Small intestine (tissue), 7 donors: ENCODE measurements at regions not wholly inside any gene's neighbourhood (a gene's known extent, or its start where the extent isn't known, plus 50 kb on each side); places are given as distances from the start of the nearest gene placed in this dataset.
"Not testable (repeated sequence)": the region's sequence is repeated elsewhere in the genome, so short reads cannot be mapped to it uniquely, and the experiment has no call there.

Experiments
- DNase-seq, 2 donors: peaks; one replicate each; pipeline versions ENCODE4 v3.0.0 to v3.0.0-alpha.2; 2013
- FAIRE-seq: peaks from 2 replicates; lab custom pipeline; 2012; peaks lifted over from hg19 to GRCh38; lab: Jason Lieb, UNC
- H3K27ac ChIP-seq, 3 donors: one replicate each; pipeline ENCODE4 v1.5.1; 2013; ENCODE audit warnings: low read length in 2 of 3, mild to moderate bottlenecking in 2 of 3, control low read depth in 1 of 3, inconsistent platforms in 1 of 3, low read depth in 1 of 3, moderate library complexity in 1 of 3
- H3K27me3 ChIP-seq, 3 donors: one replicate each; pipeline ENCODE4 v1.6.1; 2013; ENCODE audit warnings: low read length in 3 of 3, inconsistent platforms in 1 of 3; ENCODE audit not compliant: control insufficient read depth in 3 of 3, insufficient read depth in 3 of 3
- H3K36me3 ChIP-seq, 3 donors: one replicate each; pipeline ENCODE4 v1.6.1; 2013; ENCODE audit warnings: low read length in 3 of 3, inconsistent platforms in 1 of 3, low read depth in 1 of 3, mild to moderate bottlenecking in 1 of 3, moderate library complexity in 1 of 3; ENCODE audit not compliant: control insufficient read depth in 3 of 3, insufficient read depth in 2 of 3
- H3K4me1 ChIP-seq, 3 donors: one replicate each; pipeline ENCODE4 v1.6.1; 2013; ENCODE audit warnings: low read length in 2 of 3, inconsistent platforms in 1 of 3, low read depth in 1 of 3, mild to moderate bottlenecking in 1 of 3, moderate library complexity in 1 of 3; ENCODE audit not compliant: control insufficient read depth in 3 of 3, insufficient read depth in 2 of 3
- H3K4me3 ChIP-seq, 3 donors: one replicate each; pipeline ENCODE4 v1.5.1; 2013; ENCODE audit warnings: low read length in 3 of 3, control low read depth in 1 of 3, inconsistent platforms in 1 of 3, low read depth in 1 of 3, mild to moderate bottlenecking in 1 of 3, moderate library complexity in 1 of 3
- H3K9me3 ChIP-seq, 2 donors: one replicate each; pipeline ENCODE4 v1.6.1; 2013; ENCODE audit warnings: low read depth in 1 of 2, low read length in 1 of 2; ENCODE audit not compliant: control insufficient read depth in 2 of 2, insufficient read depth in 1 of 2
- WGBS, 3 donors: extraction: QIAGEN DNeasy Blood & Tissue Kit; methylation state at CpG; one replicate each; pipeline ENCODE4 v1.1.7; 2013; 5-methylcytosine and 5-hydroxymethylcytosine counted together
- donor health status: healthy with polysubstance abuse.
- donor health status: control.
- donor health status: control.
- donor health status: Bipolar disorder and iron deficiency.
- donor health status: healthy.

DNA sequence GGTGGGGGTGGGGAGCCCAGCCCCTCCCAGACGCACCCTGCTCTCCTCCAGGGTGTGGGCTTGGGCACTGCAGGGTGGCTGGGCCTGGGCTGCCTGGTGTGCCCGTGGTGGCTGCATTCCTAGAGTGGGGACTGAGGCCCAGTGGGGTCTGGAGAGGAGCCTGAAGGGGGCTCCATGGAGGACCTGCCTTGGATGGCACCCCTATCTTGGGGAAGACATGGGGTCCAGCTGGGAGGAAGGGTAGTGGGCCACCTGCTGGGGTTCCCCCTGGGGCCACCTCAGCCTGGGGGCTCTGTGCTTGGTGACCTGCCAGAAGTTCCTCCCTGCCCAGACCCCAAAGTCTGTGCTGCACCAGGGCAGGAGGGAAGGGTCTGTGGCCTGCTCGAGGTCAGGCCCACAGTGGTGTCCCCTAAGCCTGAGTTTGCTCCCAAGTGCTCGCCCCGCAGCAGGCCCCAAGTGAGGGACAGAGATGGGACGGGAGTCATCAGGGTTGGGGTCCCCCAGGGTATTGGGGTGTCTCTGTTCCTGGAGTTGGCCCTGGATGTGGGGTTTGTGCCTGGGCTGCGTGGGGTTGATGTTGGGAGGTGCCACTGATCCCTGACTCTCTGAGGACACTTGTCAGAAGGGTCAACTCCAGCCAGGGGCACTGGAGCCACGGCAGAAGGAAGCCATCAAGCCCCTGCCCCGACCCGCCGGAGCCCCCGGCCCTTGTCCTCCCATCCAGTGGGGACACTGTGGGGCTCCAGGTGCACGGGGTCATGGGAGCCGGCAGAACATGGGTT lies 382.9 kb downstream of the TMEM121 start:
- FAIRE-seq: no peak
- Histone ChIP-seq H3K4me1 (no peaks in the 10 kb centered on the region), H3K36me3 (no peaks in the 10 kb centered on the region), H3K4me3 (no peak overlapping the region), H3K27me3 (no peaks in the 10 kb centered on the region), H3K9me3 (peaks cover 0 to 47% of the 10 kb centered on the region in 2 donors), H3K27ac (no peak overlapping the region)
- DNase-seq: no peak
- WGBS, 3 donors: 73 to 76% (median 76%) methylated on average over 14 of the region's 14 CpGs

DNA sequence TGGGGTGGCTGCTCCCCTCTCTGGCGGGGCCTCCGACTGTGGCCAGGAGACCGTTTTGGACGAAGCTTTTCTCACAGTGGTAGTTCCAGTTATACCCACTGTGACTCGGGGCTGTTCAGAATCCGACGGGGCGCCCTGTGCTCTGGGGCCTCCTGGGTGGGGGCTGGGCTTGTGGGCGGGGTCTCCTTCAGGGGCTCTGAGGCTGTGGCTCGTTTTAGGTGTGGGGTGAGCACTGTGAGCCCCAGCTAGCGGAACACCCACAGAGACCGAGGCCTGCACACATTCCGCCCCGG lies 383.4 kb downstream of the TMEM121 start:
- not testable (repeated sequence) for H3K36me3 ChIP-seq, H3K27ac ChIP-seq, H3K4me1 ChIP-seq, FAIRE-seq, H3K27me3 ChIP-seq, DNase-seq, H3K4me3 ChIP-seq
- H3K9me3 ChIP-seq: peaks cover 0 to 50% of the 10 kb centered on the region in 2 donors
- 71 to 86% (median 83%) methylated on average over 13 to 14 of the region's 14 CpGs for WGBS, 3 donors

DNA sequence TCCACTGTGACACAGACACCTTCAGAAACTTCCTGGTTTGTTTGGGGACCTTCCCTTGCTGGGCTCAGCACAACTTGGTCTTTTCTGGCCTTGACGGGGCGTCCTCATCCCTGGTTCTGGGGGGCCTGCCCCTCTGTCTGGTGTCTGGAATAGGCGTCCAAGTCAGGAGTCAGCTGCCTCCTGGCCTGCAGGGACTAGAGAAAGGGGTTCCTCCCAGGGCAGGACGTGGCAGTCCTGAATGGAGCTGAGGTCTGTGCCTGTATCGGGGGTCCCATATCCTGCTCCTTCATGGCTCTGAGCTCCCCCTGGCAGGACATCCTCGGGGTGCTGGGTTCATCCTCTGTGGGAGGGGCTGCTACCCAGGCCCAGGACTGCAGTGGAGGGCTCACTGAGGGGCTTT lies 384.0 kb downstream of the TMEM121 start:
- H3K27ac ChIP-seq: no peak overlapping the region
- WGBS, 3 donors: 58 to 73% (median 71%) methylated on average over 6 of the region's 6 CpGs
- no peak for FAIRE-seq
- DNase-seq: no peak
- H3K4me3 ChIP-seq: no peak overlapping the region
- H3K9me3 ChIP-seq: peaks cover 0 to 47% of the 10 kb centered on the region in 2 donors
- H3K27me3 ChIP-seq: no peaks in the 10 kb centered on the region
- no peaks in the 10 kb centered on the region for H3K36me3 ChIP-seq
- H3K4me1 ChIP-seq: no peaks in the 10 kb centered on the region

DNA sequence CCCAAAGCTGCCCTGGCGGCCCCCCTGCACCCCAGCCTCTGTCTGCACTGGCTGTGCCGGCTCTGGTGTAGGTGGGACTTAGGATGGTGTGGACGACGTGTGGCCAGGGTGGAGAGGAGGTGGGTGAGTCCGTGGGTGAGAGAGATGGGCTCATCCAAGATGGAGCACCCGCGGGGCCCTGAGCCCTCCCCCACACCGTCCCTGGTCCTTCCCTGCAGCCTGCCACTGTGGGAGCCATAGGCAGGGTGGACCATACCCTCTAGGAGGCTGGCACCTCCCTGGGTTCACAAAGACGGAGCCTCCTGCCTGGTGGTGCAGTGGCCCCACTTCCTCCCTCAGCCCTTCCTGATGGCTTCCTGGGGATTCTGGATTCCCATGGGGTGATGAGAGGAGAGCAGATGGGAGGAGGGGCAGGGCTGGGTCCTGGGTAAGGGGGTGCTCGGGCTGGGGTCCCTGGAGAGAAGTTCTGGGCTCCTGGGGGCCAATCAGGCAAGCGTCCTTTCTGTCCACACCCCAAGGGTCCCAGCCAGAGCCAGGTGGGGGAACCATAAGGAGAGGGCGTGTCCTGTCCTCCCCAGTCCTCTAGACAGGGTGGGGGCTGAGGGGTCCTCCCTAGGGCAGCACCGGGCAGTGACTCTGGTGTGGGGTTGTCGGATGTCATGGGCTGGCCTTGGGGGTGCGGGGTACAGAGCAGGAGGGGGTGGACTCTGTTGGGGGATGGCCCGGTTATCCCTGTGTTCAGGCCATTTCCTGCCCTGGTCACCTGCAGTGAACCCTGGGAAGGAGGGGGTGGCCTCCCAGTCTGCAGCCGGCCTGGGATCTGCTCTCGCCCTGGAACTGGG lies 384.8 kb downstream of the TMEM121 start:
- H3K9me3 ChIP-seq: peaks cover 0 to 48% of the 10 kb centered on the region in 2 donors

DNA sequence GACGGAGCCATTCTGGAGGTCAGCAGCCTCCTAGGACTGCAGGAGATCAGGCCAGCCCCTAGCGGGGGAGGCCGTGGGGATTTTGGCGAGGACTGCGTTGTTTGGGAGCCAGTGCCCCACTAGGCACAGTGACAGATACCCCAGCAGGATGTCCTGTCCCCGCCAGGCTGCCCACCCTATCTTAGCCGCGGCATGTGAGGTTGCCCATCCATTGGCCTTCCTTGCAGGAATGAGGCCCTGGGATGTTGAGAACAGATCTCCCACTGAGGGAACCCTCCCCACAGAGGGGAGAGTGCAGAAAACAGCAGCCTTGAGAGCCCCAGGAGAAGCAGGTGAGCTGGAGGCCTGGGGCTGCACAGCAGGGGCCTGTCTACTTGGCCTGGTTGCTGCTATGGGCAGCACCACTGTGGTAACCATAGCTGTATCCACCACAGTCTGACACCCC lies 385.5 kb downstream of the TMEM121 start:
- H3K4me3 ChIP-seq, H3K27ac ChIP-seq, DNase-seq, H3K36me3 ChIP-seq, FAIRE-seq, H3K27me3 ChIP-seq, H3K4me1 ChIP-seq: not testable (repeated sequence)
- 77 to 90% (median 83%) methylated on average over 7 to 8 of the region's 8 CpGs for WGBS, 3 donors
- H3K9me3 ChIP-seq: peaks cover 0 to 51% of the 10 kb centered on the region in 2 donors

More for the DNA sequence above, 384.8 kb downstream of the TMEM121 start:
- no peaks in the 10 kb centered on the region for H3K4me1 ChIP-seq
- no peak for DNase-seq
- no peaks in the 10 kb centered on the region for H3K27me3 ChIP-seq
- no peak for FAIRE-seq
- WGBS, 3 donors: 65 to 69% (median 67%) methylated on average over 16 to 18 of the region's 18 CpGs
- no peaks in the 10 kb centered on the region for H3K36me3 ChIP-seq
- H3K4me3 ChIP-seq: no peak overlapping the region
- H3K27ac ChIP-seq: no peak overlapping the region

DNA sequence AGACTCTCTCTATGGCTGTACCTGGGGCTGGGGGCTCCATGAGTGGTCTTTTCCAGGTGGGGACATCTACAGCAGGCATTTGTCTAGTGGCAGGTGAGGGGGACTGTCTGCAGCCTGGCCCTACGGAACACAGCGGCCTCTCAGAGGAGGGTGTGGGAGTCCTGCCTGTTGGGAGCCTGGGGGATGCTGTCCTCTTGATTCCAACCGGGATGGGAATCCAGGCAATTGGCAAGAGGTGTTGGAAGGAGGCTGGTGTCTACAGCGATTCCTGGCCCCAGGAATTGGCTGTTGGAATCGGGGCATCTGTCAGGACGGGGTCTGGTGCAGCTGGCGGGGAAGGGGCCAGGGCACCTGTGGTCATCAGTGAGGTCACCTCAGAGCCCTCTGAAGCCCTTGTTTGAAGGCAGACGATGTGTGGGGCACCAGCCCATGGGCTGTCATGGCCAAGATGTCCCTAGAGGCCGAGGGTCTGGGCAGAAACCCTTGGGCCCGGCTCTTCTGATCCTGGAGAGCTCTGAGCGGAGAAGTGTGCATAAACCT lies 386.3 kb downstream of the TMEM121 start:
- FAIRE-seq: no peak
- no peak for DNase-seq
- WGBS, 3 donors: 63 to 76% (median 74%) methylated on average over 11 of the region's 11 CpGs

DNA sequence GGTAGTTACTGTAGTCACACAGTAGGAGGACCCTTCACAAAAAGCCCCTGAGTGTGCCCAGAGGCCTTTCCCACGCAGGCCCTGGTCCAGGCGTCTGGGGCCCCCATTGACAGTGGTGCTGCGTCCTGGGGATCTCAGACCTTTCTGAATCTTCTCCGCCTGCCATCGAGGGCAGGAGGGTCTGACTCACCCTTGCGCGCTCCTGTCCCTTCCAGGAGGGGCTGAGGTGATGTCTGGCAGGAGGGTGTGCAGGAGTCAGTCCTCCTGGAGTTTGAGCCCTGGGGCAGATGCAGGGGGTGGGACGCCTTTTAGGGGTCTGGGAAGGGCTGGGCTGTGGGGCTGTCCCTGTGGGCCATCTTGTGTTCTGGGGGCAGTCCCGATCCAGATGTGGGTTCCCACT lies 386.8 kb downstream of the TMEM121 start:
- Histone ChIP-seq H3K9me3 (peaks cover 0 to 51% of the 10 kb centered on the region in 2 donors), H3K27me3 (no peaks in the 10 kb centered on the region), H3K36me3 (no peaks in the 10 kb centered on the region), H3K4me1 (no peaks in the 10 kb centered on the region), H3K27ac (no peak overlapping the region), H3K4me3 (no peak overlapping the region)
- 86 to 91% (median 88%) methylated on average over 9 of the region's 9 CpGs for WGBS, 3 donors
- no peak for DNase-seq
- FAIRE-seq: no peak

More for the DNA sequence above, 386.3 kb downstream of the TMEM121 start:
- Histone ChIP-seq H3K4me1 (no peaks in the 10 kb centered on the region), H3K27me3 (no peaks in the 10 kb centered on the region), H3K27ac (no peak overlapping the region), H3K36me3 (no peaks in the 10 kb centered on the region), H3K9me3 (peaks cover 0 to 51% of the 10 kb centered on the region in 2 donors), H3K4me3 (no peak overlapping the region)

DNA sequence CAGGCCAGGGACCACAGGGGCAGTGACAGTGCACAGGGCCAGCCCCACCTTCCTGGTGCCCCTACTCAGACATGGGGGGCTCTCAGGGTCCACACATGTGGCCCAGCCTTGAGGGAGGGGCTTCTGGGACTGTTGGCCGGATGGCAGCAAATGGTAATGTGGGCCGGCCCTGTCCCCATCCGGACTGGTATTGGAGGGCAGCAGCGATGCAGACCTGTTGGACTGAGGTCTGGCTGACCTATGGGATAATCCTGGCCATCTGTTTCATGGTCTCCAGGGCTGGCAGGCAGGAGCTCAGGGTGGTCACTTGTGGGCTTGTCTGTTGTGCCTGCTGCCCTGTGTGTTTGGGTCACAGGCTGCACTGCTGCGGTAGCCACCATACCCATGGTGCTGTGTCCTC lies 387.5 kb downstream of the TMEM121 start:
- FAIRE-seq (no peak), DNase-seq (no peak)
- Histone ChIP-seq H3K36me3 (no peaks in the 10 kb centered on the region), H3K9me3 (peaks cover 0 to 49% of the 10 kb centered on the region in 2 donors), H3K27ac (no peak overlapping the region), H3K27me3 (no peaks in the 10 kb centered on the region), H3K4me1 (no peaks in the 10 kb centered on the region), H3K4me3 (no peak overlapping the region)
- 64 to 88% (median 82%) methylated on average over 5 of the region's 5 CpGs for WGBS, 3 donors
